ENCODE measurements at regions not wholly inside any gene's neighbourhood (a gene's known extent, or its start where the extent isn't known, plus 50 kb on each side); places are given as distances from the start of the nearest gene placed in this dataset.

- Mint-ChIP-seq H3K4me1 (no peaks in the 10 kb centered on the region), H3K27me3 (no peaks in the 10 kb centered on the region), H3K27ac (no peak overlapping the region), H3K4me3 (no peak overlapping the region), H3K9me3 (peaks cover 3% of the 10 kb centered on the region), H3K36me3 (ENCODE audit: low read depth) (no peaks in the 10 kb centered on the region)
- intact Hi-C loops (cut with micrococcal nuclease) = no loop called here
- DNase-seq = no peak
These were observed 1660.8 kb downstream of the PLA2G4A start for GRCh38 chr1:188489336-188490112.

- H3K36me3 Mint-ChIP-seq (ENCODE audit: low read depth) = no peaks in the 10 kb centered on the region
- no peaks in the 10 kb centered on the region for H3K4me1 Mint-ChIP-seq
- H3K27me3 Mint-ChIP-seq = no peaks in the 10 kb centered on the region
- no peak overlapping the region for H3K4me3 Mint-ChIP-seq
- H3K27ac Mint-ChIP-seq = no peak overlapping the region
- no peak for DNase-seq
- H3K9me3 Mint-ChIP-seq = peaks cover 9% of the 10 kb centered on the region
- intact Hi-C loops (cut with micrococcal nuclease) = no loop called here
These were observed 1667.8 kb downstream of the PLA2G4A start for GRCh38 chr1:188496506-188496905.

- H3K27ac Mint-ChIP-seq = no peak overlapping the region
- no peak overlapping the region for H3K4me3 Mint-ChIP-seq
- H3K27me3 Mint-ChIP-seq = no peaks in the 10 kb centered on the region
- intact Hi-C loops (cut with micrococcal nuclease) = no loop called here
- no peaks in the 10 kb centered on the region for H3K36me3 Mint-ChIP-seq (ENCODE audit: low read depth)
- no peaks in the 10 kb centered on the region for H3K4me1 Mint-ChIP-seq
- DNase-seq = no peak
- H3K9me3 Mint-ChIP-seq = peaks cover 6% of the 10 kb centered on the region
These were observed 1668.3 kb downstream of the PLA2G4A start for GRCh38 chr1:188497020-188497419.

- intact Hi-C loops (cut with micrococcal nuclease) = no loop called here
These were observed 1670.9 kb downstream of the PLA2G4A start for GRCh38 chr1:188499690-188500089.

GRCh38 chr1:188514917-188515316 lies 1686.2 kb downstream of the PLA2G4A start:
- Mint-ChIP-seq H3K4me3 (no peak overlapping the region), H3K27me3 (no peaks in the 10 kb centered on the region), H3K36me3 (ENCODE audit: low read depth) (no peaks in the 10 kb centered on the region), H3K27ac (no peak overlapping the region), H3K4me1 (no peaks in the 10 kb centered on the region), H3K9me3 (peaks cover 4% of the 10 kb centered on the region)
- DNase-seq = no peak
- intact Hi-C loops (cut with micrococcal nuclease) = no loop called here

More at GRCh38 chr1:188499690-188500089, 1670.9 kb downstream of the PLA2G4A start:
- DNase-seq = no peak
- Mint-ChIP-seq H3K36me3 (ENCODE audit: low read depth) (no peaks in the 10 kb centered on the region), H3K4me3 (no peak overlapping the region), H3K27ac (no peak overlapping the region), H3K4me1 (no peaks in the 10 kb centered on the region), H3K27me3 (no peaks in the 10 kb centered on the region), H3K9me3 (peaks cover 6% of the 10 kb centered on the region)

- no peak for DNase-seq
- Mint-ChIP-seq H3K27ac (no peak overlapping the region), H3K4me3 (no peak overlapping the region), H3K4me1 (no peaks in the 10 kb centered on the region), H3K27me3 (no peaks in the 10 kb centered on the region), H3K36me3 (ENCODE audit: low read depth) (no peaks in the 10 kb centered on the region), H3K9me3 (peaks cover 4% of the 10 kb centered on the region)
- intact Hi-C loops (cut with micrococcal nuclease) = no loop called here
These were observed 1688.4 kb downstream of the PLA2G4A start for GRCh38 chr1:188517139-188517538.

GRCh38 chr1:188551176-188551575 lies 1722.4 kb downstream of the PLA2G4A start:
- H3K36me3 Mint-ChIP-seq (ENCODE audit: low read depth) = no peaks in the 10 kb centered on the region
- no peak overlapping the region for H3K4me3 Mint-ChIP-seq
- H3K27me3 Mint-ChIP-seq = no peaks in the 10 kb centered on the region
- no peak for DNase-seq
- intact Hi-C loops (cut with micrococcal nuclease) = no loop called here
- H3K9me3 Mint-ChIP-seq = no peaks in the 10 kb centered on the region
- no peak overlapping the region for H3K27ac Mint-ChIP-seq
- H3K4me1 Mint-ChIP-seq = no peaks in the 10 kb centered on the region

- H3K4me1 Mint-ChIP-seq = no peaks in the 10 kb centered on the region
- no peak overlapping the region for H3K4me3 Mint-ChIP-seq
- H3K36me3 Mint-ChIP-seq (ENCODE audit: low read depth) = no peaks in the 10 kb centered on the region
- DNase-seq = no peak
- H3K27me3 Mint-ChIP-seq = no peaks in the 10 kb centered on the region
- intact Hi-C loops (cut with micrococcal nuclease) = no loop called here
- H3K9me3 Mint-ChIP-seq = no peaks in the 10 kb centered on the region
- H3K27ac Mint-ChIP-seq = no peak overlapping the region
These were observed 1728.3 kb downstream of the PLA2G4A start for GRCh38 chr1:188557053-188557452.

GRCh38 chr1:188582911-188583532 lies 1754.3 kb downstream of the PLA2G4A start:
- H3K4me3 Mint-ChIP-seq = no peak overlapping the region
- H3K27me3 Mint-ChIP-seq = no peaks in the 10 kb centered on the region
- intact Hi-C loops (cut with micrococcal nuclease) = no loop called here
- no peaks in the 10 kb centered on the region for H3K4me1 Mint-ChIP-seq
- DNase-seq = no peak
- no peaks in the 10 kb centered on the region for H3K9me3 Mint-ChIP-seq
- H3K36me3 Mint-ChIP-seq (ENCODE audit: low read depth) = no peaks in the 10 kb centered on the region
- H3K27ac Mint-ChIP-seq = no peak overlapping the region

- Mint-ChIP-seq H3K27me3 (no peaks in the 10 kb centered on the region), H3K36me3 (ENCODE audit: low read depth) (no peaks in the 10 kb centered on the region), H3K4me1 (no peaks in the 10 kb centered on the region), H3K27ac (no peak overlapping the region), H3K9me3 (no peaks in the 10 kb centered on the region), H3K4me3 (no peak overlapping the region)
- intact Hi-C loops (cut with micrococcal nuclease) = no loop called here
- DNase-seq = no peak
These were observed 1755.4 kb downstream of the PLA2G4A start for GRCh38 chr1:188584119-188584518.

GRCh38 chr1:188590641-188591040 lies 1761.9 kb downstream of the PLA2G4A start:
- Mint-ChIP-seq H3K9me3 (no peaks in the 10 kb centered on the region), H3K4me1 (no peaks in the 10 kb centered on the region), H3K4me3 (no peak overlapping the region), H3K27ac (no peak overlapping the region), H3K27me3 (no peaks in the 10 kb centered on the region), H3K36me3 (ENCODE audit: low read depth) (no peaks in the 10 kb centered on the region)
- intact Hi-C loops (cut with micrococcal nuclease) = no loop called here
- no peak for DNase-seq

GRCh38 chr1:188594542-188595235 lies 1765.9 kb downstream of the PLA2G4A start:
- H3K9me3 Mint-ChIP-seq = no peaks in the 10 kb centered on the region
- DNase-seq = no peak
- H3K27me3 Mint-ChIP-seq = no peaks in the 10 kb centered on the region
- H3K4me1 Mint-ChIP-seq = no peaks in the 10 kb centered on the region
- H3K27ac Mint-ChIP-seq = no peak overlapping the region
- intact Hi-C loops (cut with micrococcal nuclease) = no loop called here
- no peaks in the 10 kb centered on the region for H3K36me3 Mint-ChIP-seq (ENCODE audit: low read depth)
- no peak overlapping the region for H3K4me3 Mint-ChIP-seq

GRCh38 chr1:188599313-188599712 lies 1770.6 kb downstream of the PLA2G4A start:
- H3K27me3 Mint-ChIP-seq = no peaks in the 10 kb centered on the region

GRCh38 chr1:188611432-188611831 lies 1782.7 kb downstream of the PLA2G4A start:
- Mint-ChIP-seq H3K36me3 (ENCODE audit: low read depth) (no peaks in the 10 kb centered on the region), H3K4me3 (no peak overlapping the region)
- intact Hi-C loops (cut with micrococcal nuclease) = no loop called here

More at GRCh38 chr1:188599313-188599712, 1770.6 kb downstream of the PLA2G4A start:
- intact Hi-C loops (cut with micrococcal nuclease) = no loop called here
- Mint-ChIP-seq H3K4me1 (no peaks in the 10 kb centered on the region), H3K27ac (no peak overlapping the region), H3K9me3 (no peaks in the 10 kb centered on the region), H3K36me3 (ENCODE audit: low read depth) (no peaks in the 10 kb centered on the region), H3K4me3 (no peak overlapping the region)
- DNase-seq = no peak

More at GRCh38 chr1:188611432-188611831, 1782.7 kb downstream of the PLA2G4A start:
- H3K27me3 Mint-ChIP-seq = no peaks in the 10 kb centered on the region
- peaks cover 5% of the 10 kb centered on the region for H3K9me3 Mint-ChIP-seq
- no peak for DNase-seq
- no peaks in the 10 kb centered on the region for H3K4me1 Mint-ChIP-seq
- no peak overlapping the region for H3K27ac Mint-ChIP-seq
